Neural cell (in vitro differentiated cells): ENCODE measurements at regions not wholly inside any gene's neighbourhood (a gene's known extent, or its start where the extent isn't known, plus 50 kb on each side); places are given as distances from the start of the nearest gene placed in this dataset.

Experiments
- H2AFZ ChIP-seq: fragments of 200-600, 300-800 bp; sonication (generic), shearing (Covaris generic); 2 replicates; pipeline ENCODE4 v1.6.0; 2014; ENCODE audit warnings: low read depth, mild to moderate bottlenecking, antibody characterized with exemption, low read length, moderate library complexity
- H3F3A ChIP-seq: fragments of 200-600 bp; shearing (Covaris generic); 2 replicates; pipeline ENCODE4 v1.6.1; 2016; ENCODE audit warnings: mild to moderate bottlenecking, moderate library complexity, mixed read lengths, antibody characterized with exemption, low read length; ENCODE audit not compliant: insufficient read depth, poor library complexity, severe bottlenecking
- H3K27ac ChIP-seq: fragments of 200-600, 300-800 bp; sonication (generic), shearing (Covaris generic); 2 replicates; pipeline ENCODE4 v1.5.1; 2014; ENCODE audit warnings: mild to moderate bottlenecking, low read length, moderate library complexity
- H3K27me3 ChIP-seq: fragments of 300-800, 200-600 bp; sonication (generic), shearing (Covaris generic); 2 replicates; pipeline ENCODE4 v1.6.0; 2014; ENCODE audit warnings: mild to moderate bottlenecking, low read depth, low read length, moderate library complexity; ENCODE audit not compliant: insufficient read depth
- H3K36me3 ChIP-seq: fragments of 300-800, 200-600 bp; sonication (generic), shearing (Covaris generic); 2 replicates; pipeline ENCODE4 v1.5.1; 2014; ENCODE audit warnings: mild to moderate bottlenecking, antibody characterized with exemption, low read length, moderate library complexity; ENCODE audit not compliant: insufficient read depth
- H3K4me2 ChIP-seq: fragments of 300-800, 200-600 bp; sonication (generic), shearing (Covaris generic); 2 replicates; pipeline ENCODE4 v1.6.0; 2014; ENCODE audit warnings: mild to moderate bottlenecking, low read length
- H3K4me3 ChIP-seq: fragments of 300-800, 200-600 bp; sonication (generic), shearing (Covaris generic); 2 replicates; pipeline ENCODE4 v1.5.1; 2014; ENCODE audit warnings: mild to moderate bottlenecking, low read length, moderate library complexity
- H3K79me2 ChIP-seq: fragments of 200-600 bp; shearing (Covaris generic); replicated peaks from 2 replicates; pipeline ENCODE4 v1.6.0; 2014; ENCODE audit warnings: mild to moderate bottlenecking, low read length, moderate library complexity; ENCODE audit not compliant: insufficient read depth
- H3K9ac ChIP-seq: fragments of 300-800, 200-600 bp; sonication (generic), shearing (Covaris generic); 2 replicates; pipeline ENCODE4 v1.6.1; 2016; ENCODE audit warnings: mild to moderate bottlenecking, low read length, mixed read lengths
- H3K9me2 ChIP-seq: fragments of 200-600 bp; shearing (Covaris generic); 2 replicates; pipeline ENCODE4 v1.6.1; 2016; ENCODE audit warnings: mild to moderate bottlenecking, low read length, mixed read lengths; ENCODE audit not compliant: insufficient read depth
- H3K9me3 ChIP-seq: fragments of 200-600, 300-800 bp; sonication (generic), shearing (Covaris generic); 2 replicates; pipeline ENCODE4 v1.6.1; 2016; ENCODE audit warnings: mild to moderate bottlenecking, mixed run types, low read length, moderate library complexity, mixed read lengths
- H4K20me1 ChIP-seq: fragments of 200-600 bp; shearing (Covaris generic); 2 replicates; pipeline ENCODE4 v1.6.1; 2016; ENCODE audit warnings: mild to moderate bottlenecking, mixed run types; ENCODE audit not compliant: insufficient read depth
- CTCF ChIP-seq: fragments of 450-650 bp; IDR thresholded peaks from 2 replicates; pipeline ENCODE4 v1.5.1; 2014; ENCODE audit warnings: antibody characterized with exemption, mild to moderate bottlenecking, moderate library complexity; ENCODE audit not compliant: poor library complexity, severe bottlenecking
- EP300 ChIP-seq: fragments of 450-650 bp; conservative IDR thresholded peaks from 2 replicates; pipeline ENCODE4 v1.6.1; 2014; ENCODE audit warnings: antibody characterized with exemption, mild to moderate bottlenecking, moderate library complexity; ENCODE audit not compliant: poor library complexity, severe bottlenecking
- EZH2 ChIP-seq: fragments of 200-600, 300-800 bp; shearing (Covaris generic), sonication (generic); IDR thresholded peaks from 2 replicates; pipeline ENCODE4 v1.6.1; 2014; ENCODE audit warnings: antibody characterized with exemption, low read length, borderline replicate concordance, mild to moderate bottlenecking; ENCODE audit not compliant: insufficient read depth, poor library complexity, severe bottlenecking
- MXI1 ChIP-seq: fragments of 450-650 bp; conservative IDR thresholded peaks from 2 replicates; pipeline ENCODE4 v1.6.1; 2014; ENCODE audit warnings: antibody characterized with exemption, mild to moderate bottlenecking; ENCODE audit not compliant: poor library complexity, severe bottlenecking
- POLR2AphosphoS5 ChIP-seq: IDR thresholded peaks from 2 replicates; pipeline ENCODE4 v1.6.1; 2012
- RAD21 ChIP-seq: fragments of 450-650 bp; conservative IDR thresholded peaks from 2 replicates; pipeline ENCODE4 v1.6.1; 2014; ENCODE audit warnings: antibody characterized with exemption, mild to moderate bottlenecking, moderate library complexity
- REST ChIP-seq: IDR thresholded peaks from 2 replicates; pipeline ENCODE4 v1.6.1; 2012; ENCODE audit warnings: borderline replicate concordance
- SMC3 ChIP-seq: fragments of 450-650 bp; conservative IDR thresholded peaks from 2 replicates; pipeline ENCODE4 v1.6.1; 2014; ENCODE audit warnings: antibody characterized with exemption, mild to moderate bottlenecking, moderate library complexity; ENCODE audit not compliant: poor library complexity
- TAF1 ChIP-seq: IDR thresholded peaks from 2 replicates; pipeline ENCODE4 v1.6.1; 2012; ENCODE audit warnings: low read depth

- no peak overlapping the region for H2AFZ ChIP-seq
- no peak overlapping the region for H3K4me3 ChIP-seq
- TF ChIP-seq POLR2AphosphoS5: no peak
- TF ChIP-seq RAD21: no peak
- no peak for TF ChIP-seq SMC3
- no peak for TF ChIP-seq EZH2
- TF ChIP-seq TAF1: no peak
- TF ChIP-seq EP300: no peak
- TF ChIP-seq CTCF: no peak
- no peak for TF ChIP-seq MXI1
- no peak for TF ChIP-seq REST
- no peaks in the 10 kb centered on the region for H3K36me3 ChIP-seq
- no peaks in the 10 kb centered on the region for H3F3A ChIP-seq
- H3K79me2 ChIP-seq: no peaks in the 10 kb centered on the region
- H3K9ac ChIP-seq: no peak overlapping the region
- no peaks in the 10 kb centered on the region for H3K27me3 ChIP-seq
- no peaks in the 10 kb centered on the region for H3K9me2 ChIP-seq
- H3K27ac ChIP-seq: no peak overlapping the region
- H4K20me1 ChIP-seq: no peaks in the 10 kb centered on the region
- H3K9me3 ChIP-seq: no peaks in the 10 kb centered on the region
- no peak overlapping the region for H3K4me2 ChIP-seq
These were observed 81.0 kb upstream of the IL2 start for GRCh38 chr4:122537388-122538135.

- no peaks in the 10 kb centered on the region for H3F3A ChIP-seq
- no peak overlapping the region for H3K27ac ChIP-seq
- no peaks in the 10 kb centered on the region for H3K79me2 ChIP-seq
- TF ChIP-seq REST (no peak), CTCF (no peak), TAF1 (no peak), RAD21 (no peak), SMC3 (no peak), EZH2 (no peak), EP300 (no peak), POLR2AphosphoS5 (no peak), MXI1 (no peak)
- H3K9me3 ChIP-seq: no peaks in the 10 kb centered on the region
- no peak overlapping the region for H2AFZ ChIP-seq
- H3K36me3 ChIP-seq: no peaks in the 10 kb centered on the region
- no peak overlapping the region for H3K9ac ChIP-seq
- no peak overlapping the region for H3K4me3 ChIP-seq
- H4K20me1 ChIP-seq: no peaks in the 10 kb centered on the region
- H3K27me3 ChIP-seq: no peaks in the 10 kb centered on the region
- no peaks in the 10 kb centered on the region for H3K9me2 ChIP-seq
- H3K4me2 ChIP-seq: no peak overlapping the region
These were observed 79.5 kb upstream of the IL2 start for GRCh38 chr4:122536001-122536400.
